ENCODE measurements at regions not wholly inside any gene's neighbourhood (a gene's known extent, or its start where the extent isn't known, plus 50 kb on each side); places are given as distances from the start of the nearest gene placed in this dataset.

- TF ChIP-seq TAF1 (IDR thresholded peaks at IDR 0.05; ENCODE audit: low read depth) (no peak), MAX (IDR thresholded peaks at IDR 0.05) (no peak), CEBPB (IDR thresholded peaks at IDR 0.05) (no peak), REST (IDR thresholded peaks at IDR 0.05; ENCODE audit: low read depth) (no peak), EP300 (IDR thresholded peaks at IDR 0.05; ENCODE audit: borderline replicate concordance) (no peak), FOXM1 (IDR thresholded peaks at IDR 0.05; ENCODE audit: borderline replicate concordance, low read depth) (no peak), RAD21 (IDR thresholded peaks at IDR 0.05; ENCODE audit: low read depth) (no peak), EGR1 (IDR thresholded peaks at IDR 0.05) (no peak), TCF12 (IDR thresholded peaks at IDR 0.05; ENCODE audit: low read depth) (no peak), TEAD4 (IDR thresholded peaks at IDR 0.05) (no peak)
Observed at GRCh38 chr10:61042533-61042932, 98.5 kb upstream of the RHOBTB1 start.
